MV-4-11 (cell line): ENCODE measurements at regions not wholly inside any gene's neighbourhood (a gene's known extent, or its start where the extent isn't known, plus 50 kb on each side); places are given as distances from the start of the nearest gene placed in this dataset.

Experiments
- DNase-seq: peaks from one replicate; lab custom pipeline; 2025; lab: John Stamatoyannopoulos, UW

DNA sequence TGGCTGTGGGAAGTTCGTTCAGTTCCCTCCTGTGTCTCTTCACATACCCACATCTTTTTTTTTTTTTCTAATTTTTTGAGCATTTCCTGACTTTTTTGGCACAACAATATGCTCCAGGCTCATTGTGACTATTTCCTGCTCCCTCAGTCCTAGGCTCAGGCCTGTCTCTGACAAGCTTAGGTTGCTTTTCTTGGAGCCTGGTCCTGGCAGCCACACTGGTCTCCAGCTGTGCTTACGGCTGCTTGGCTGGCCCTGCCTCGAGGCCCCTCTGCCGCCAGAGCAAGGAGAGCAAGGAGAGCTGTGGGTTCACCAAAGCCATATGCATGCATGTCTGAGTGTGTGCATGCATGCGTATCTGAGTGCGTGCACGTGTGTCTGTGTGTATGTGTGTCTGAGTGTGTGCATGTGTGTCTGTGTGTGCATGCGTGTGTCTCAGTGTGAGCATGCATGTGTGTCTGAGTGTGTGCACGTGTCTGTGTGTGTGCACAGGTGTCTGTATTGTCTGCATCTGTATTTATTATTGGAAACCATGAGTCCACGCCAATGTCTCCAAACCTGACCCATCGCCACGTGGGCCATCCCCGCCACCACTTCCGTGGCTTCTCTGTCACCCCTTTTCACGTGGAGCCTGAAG is 766.1 kb upstream of the SALL3 start:
- no peak for DNase-seq

DNA sequence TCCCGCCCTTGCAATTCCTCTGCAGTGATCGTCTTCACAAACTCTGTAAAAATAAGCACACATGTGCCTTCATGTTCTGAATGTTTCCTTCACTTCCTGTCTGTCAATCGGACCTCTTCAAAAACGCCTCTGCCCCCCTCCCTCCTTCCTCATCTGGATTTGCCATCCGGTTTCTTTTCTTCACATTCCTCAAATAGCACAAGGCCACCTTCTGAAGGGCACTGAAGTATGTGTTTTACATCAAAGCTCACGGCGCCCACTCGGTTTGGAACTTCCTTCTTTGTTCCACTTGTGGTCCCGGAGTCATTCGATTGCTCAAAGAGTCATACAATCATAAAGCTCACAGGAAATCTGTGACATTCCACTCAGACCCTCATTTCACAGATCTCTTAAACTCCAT is 758.1 kb upstream of the SALL3 start:
- DNase-seq, result no peak

DNA sequence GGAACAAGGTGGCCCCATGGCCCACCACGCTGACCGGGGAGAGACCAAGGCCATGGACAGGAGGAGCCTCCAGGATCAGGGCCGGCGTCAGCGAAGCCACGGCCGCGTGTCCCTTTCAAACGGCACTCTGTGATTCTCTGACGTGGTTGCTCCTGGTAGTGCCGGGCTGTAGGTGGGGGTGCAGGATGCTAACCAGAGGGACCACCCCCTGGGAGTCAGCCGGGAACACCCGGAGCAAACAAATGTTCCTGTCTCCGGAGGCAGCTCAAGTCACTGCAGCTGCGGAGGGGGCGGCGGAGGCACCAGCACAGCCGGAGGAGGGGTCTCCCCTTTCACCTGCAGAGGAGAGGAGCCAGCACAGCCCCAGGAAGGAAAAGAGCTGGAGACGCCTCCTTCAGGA is 750.6 kb upstream of the SALL3 start:
- no peak for DNase-seq

DNA sequence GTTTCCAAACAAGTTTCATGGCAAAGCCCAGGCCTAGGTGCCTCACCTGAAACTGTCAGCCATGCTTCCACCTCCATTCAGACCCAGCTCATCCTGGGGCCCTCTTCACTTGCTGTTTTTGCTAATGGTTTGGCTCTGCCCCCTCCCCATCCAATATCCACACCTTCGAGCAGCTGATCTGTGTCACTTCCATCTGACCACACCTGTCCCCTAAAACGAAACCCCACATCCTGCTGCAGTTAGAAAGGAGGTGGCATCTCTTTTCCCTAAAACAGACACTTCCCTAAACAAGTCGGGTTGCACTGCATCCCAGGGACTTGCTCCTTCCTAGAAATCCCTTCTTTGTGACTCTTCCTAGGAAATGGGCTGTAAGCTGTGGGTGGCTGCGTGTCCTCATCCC is 748.7 kb upstream of the SALL3 start:
- no peak for DNase-seq

DNA sequence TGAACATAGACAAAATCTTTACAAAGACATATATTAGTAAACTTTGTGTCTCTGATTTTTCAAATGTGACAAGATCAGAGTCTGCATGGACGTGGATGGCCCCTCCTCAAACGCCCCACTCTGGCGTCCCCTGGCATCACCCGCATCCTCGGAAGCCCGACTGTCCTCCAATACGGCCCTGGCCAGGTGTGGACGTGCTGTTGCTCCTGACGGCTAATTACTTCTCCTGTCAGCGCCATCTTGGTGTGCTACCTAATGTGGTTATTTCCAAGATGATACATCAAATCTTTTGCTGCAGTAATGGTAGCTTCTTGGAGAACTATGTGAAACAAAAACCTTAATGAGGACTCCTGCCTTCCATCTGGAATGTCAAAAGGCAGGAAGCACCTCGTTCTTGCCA is 747.4 kb upstream of the SALL3 start:
- DNase-seq, result no peak

DNA sequence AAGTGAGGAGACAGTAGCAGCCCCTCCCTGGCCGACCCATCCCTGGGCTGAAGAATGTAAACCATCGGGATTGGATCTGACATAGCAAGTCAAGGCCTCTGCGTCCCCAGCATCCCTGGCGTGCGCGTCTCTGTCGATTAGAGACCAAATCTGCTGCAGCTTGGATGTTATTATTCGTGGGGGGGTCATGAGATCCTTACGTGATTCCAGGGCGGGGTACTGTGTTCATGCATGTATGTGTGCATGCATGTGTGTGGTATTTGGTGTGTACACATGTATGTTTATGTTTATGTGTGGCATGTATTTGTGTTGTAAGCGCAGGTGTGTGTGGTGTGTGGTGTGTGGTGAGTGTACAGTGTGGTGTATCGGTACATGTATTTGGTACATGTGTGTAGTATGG is 741.8 kb upstream of the SALL3 start:
- no peak for DNase-seq

DNA sequence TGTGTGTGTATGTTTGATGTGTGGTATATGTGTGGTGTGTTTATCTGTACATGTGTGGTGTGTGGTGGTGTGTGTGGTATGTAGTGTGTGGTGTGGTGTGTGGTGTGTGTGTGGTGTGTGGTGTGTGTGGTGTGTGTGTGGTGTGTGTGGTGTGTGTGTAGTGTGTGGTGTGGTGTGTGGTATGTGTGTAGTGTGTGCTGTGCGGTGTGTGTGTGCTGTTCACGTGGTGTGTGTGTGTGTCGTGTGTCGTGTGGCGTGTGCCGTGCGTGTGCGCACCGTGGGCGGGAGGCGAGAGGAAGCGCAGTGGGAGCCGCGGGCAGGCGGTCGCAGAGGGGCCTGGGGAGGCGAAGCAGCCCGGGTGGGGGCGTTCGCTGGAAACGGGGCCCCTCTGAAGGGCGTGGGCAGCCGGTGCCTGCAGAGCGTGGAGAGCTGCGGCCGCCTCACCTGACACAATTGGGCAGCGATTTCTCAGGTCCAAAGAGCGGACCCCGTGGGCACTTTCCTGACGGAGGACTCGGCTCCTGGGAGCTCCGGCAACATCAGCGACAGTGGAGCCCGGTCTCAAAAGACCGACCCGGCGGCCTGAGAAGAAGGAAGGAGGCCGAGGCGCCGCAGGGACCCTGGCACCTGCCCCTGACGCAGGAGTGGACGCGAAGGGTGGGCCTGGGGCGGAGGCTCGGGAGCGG is 741.1 kb upstream of the SALL3 start:
- DNase-seq, result no peak

DNA sequence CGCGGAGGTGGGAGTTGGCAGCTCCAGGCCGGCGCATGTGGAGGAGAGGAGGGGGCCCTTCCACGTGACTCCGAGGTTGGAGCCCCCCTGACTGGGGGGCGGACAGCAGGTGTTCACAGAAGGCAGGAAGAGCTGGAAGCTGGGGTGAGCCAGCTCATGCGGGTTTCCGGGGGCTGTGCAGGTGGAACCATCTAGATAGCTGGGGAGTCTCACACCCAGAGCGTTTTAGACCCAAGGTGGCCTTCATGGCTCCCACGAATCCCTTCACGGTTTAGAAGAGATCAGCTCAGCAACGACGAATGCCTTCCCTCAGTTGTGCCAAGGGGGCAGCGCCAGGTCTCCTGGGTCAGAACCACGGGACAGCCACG is 740.5 kb upstream of the SALL3 start:
- no peak for DNase-seq

DNA sequence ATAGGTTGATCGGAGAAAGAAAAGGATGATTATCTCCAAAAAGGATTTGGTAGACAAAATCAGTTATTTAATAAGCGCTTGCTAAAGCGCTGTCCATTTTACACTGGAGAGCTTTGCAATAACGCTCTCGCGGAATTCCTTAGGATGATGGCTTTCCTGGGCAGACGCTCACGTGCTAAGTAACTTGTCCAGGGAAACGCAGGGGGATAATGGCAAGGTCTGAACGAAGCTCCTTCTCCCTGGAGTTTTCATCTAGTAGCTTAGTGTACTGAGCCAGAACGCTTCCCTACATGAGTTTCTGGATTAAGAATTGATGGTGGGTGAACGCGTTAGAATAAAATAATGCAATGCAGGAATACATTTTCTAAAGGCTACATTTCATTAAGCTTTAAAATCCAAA is 739.5 kb upstream of the SALL3 start:
- DNase-seq, result no peak

DNA sequence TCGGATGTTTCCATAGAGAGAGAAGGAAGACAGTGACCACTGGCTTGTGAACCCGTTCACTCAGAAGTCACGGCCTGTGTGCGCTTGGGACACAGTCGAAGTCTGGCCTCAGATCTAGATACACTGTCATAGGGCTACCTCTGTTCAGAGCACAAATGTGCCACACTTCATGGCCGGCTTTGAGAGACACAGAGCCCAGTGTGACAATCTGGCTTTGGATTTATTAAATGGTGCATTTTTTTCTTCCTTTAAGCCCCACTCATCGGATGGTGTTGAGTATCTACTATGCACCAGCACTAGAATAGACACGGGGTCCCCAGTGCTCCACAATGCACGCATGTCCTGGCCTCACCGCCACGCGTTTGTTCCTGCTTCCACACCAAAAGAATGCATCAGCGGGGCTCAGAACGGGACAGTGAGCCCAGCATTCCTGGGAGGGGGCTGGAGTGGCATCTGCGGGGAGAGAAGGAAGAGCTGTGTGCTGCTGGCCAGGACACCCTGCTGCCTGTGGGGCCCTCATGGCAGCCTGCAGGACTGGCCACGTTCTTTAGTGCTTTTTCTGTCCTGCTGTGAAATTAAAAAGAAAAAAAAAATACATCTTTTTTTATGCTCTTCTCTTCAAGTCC is 738.9 kb upstream of the SALL3 start:
- DNase-seq, result no peak

DNA sequence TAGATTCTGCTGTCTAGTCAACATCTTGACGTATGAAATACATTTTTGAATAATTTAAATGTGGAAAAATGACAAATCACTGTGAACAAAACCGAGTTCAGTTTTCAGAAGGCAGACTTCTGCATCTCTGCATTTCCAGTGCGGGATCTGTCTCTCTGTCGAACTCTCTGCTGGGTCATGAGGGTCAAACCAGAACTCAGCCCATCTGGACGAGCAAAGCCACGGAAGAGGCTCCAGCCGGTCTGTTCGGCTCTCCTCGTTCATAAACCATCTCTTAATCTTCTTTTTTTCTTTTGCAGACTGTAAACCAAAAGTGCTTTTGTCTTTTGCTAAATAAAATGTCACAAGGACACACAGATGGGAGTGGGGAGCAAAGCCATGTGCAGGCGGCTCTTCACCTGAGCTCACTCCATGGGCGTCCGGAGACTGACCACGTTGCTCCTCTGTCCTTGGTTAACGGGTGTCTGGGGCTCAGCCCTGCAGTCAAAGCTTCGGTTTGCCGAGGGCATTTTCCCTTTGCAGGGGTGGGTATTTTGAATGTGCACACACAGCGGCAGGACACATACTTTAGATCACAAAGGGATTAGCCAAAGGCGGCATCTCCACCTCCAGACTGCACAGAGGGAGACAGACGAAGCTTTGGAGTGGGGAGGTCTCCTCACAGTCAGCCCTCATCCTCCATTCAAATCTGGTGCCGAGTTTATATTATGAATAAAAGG is 737.9 kb upstream of the SALL3 start:
- no peak for DNase-seq

DNA sequence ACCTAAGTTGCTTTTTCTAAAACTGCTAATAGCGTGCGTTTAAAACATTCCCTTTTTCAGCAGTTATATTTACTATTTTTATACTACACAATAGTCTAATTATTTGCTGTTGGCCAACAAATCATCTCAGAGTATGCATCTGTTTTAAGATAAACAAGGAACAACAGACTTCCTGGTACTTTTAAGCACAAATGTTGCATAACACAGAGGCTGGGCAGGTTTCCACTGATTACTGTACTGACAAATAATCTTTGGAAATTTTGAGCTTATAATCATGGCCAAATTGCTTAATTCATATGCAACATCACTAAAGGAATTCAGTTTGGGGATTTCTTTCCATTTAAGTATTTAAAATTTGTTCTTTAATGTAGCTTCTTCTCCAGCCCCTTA is 737.4 kb upstream of the SALL3 start:
- no peak for DNase-seq

DNA sequence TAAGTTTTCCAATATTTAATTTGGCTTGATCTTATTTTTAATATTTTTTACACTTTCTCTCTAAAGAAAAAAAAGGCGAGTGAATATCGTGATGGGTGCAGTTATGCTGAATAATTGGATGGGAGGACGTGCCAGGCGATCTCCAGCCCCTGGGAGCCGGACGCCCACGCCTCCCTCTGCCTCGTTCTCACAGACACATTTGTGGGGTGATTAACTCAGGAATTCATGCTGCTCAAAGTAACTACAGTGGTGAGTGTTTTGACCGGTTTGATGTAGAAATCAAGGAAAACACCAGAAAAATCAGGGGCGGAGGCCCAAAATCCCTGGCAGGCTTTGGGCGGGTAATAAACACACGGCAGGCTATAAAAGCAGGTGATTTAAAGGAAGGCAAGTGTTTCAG is 736.8 kb upstream of the SALL3 start:
- DNase-seq, result no peak

DNA sequence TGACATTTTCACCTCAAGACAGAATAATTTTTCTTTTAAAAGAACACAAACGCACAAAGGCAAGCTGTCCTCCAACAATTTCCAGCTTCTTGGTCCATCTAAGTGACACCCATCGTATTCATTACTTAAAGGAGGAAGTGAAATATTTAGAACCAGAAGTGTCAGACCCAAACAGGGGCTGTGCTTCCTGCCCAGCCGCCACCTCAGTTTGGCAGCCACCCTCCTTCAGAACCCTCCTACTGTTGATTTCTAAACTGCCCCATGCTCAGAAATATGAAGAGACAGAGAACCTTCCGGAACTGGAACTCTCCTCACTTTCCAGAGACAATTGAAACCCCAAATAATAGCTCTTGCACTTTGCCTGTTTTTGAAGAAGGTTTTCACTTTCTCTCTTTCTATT is 734.8 kb upstream of the SALL3 start:
- peak; percentile 28 for DNase-seq

DNA sequence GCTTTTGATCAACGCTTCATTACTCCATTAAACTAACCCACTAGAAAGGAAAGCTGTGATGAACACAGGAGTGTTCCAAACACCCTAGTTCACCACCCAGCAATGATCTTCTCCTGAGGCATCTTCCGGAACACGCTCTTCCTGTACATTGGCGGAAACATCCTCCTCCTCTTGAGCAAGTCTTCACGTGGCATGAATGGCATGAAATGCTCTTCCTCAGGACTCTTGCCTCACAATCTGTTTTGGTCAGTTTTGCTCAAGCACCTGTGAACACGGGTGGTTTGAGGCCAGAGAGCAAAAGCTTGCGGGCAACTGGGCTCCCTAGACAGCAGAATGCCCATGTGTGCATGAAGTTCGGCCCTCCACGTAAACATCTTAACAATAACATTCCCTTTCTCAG is 734.2 kb upstream of the SALL3 start:
- no peak for DNase-seq

DNA sequence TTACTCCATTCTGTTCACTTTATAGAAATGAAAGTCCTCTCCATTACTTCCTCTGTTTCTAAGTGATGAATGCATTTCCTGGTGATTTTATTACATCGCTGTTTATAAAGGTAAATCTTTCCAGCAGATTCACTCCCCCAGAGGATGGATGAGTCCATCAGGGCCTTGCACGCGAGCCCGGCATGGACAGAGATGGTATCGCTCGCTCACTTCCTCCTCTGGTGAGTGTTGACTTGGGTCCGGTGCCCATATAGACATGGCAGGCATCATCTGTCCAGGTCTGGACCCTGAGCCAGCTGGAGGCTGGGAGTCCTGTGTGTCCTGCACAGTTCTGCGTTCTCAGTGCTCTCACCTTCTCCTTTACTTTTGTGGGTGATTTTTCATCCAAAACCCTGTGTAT is 733.6 kb upstream of the SALL3 start:
- DNase-seq, result no peak

DNA sequence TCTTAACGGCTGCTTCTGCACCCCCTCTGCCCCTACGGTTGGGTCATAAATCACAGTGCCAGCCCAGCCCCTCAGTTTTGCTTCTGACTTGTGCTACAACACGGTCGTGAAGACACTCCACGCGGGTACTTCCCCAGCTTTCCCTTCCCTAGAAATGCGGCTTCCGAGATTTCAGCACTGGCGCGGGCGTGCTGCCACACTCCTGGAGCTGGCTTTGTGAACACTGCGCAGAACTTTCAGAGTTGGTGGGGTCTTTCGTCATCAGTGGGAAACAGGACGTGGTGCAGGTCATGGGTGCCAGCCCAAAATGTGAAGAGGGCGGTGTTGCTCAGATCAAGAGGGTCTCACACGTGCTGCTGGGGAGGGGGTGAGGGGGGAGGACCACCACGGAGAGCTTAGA is 733.0 kb upstream of the SALL3 start:
- no peak for DNase-seq

DNA sequence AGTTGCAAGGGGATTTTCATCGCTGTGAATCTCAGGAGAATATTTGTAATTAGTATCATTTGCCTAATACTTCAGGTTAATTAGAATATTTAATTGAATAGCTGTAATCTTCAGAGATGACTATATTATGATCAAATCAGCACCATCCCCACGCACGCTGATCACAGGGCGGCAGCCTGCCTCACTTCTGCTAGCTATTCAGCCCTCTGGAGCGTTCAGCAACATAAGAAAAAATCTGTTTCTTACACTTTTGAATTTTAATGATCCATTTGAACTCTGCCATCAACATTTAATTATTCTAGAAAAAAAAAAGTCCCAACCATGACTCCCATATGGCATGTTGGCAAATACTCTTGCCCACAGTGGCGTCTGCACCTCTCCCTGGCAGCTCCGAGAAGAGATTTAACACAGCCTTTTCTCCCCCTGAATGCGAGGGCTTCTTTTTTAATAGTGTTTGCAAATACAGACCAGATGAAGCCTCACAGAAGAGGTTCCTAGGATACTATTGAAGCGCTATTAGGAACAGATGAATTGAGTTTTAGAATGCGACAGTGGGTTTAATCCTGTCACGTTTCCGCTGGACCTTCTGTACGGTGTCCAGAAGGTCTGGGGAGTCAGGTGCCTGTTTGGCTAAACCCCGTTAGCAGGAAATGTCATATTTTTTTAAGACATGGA is 731.9 kb upstream of the SALL3 start:
- no peak for DNase-seq

DNA sequence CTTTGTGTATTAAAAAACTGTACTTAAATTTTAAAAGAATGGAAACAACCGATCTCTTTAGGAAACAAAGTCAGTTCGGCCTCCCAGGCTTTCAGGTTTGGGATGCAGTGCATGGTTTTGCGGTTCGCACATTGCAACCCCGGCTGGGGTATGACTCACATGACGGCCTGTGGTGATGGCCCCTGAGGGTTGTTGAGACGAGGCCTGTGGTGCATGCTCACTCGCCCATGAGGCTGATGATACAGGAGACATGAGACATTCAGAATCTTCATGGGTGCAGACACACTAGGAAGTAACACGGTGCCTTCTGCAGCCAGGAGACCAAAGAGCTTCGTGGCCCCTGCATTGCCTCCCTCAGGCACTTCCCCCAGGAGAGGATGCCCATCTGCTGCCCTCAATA is 724.6 kb upstream of the SALL3 start:
- DNase-seq, result no peak

DNA sequence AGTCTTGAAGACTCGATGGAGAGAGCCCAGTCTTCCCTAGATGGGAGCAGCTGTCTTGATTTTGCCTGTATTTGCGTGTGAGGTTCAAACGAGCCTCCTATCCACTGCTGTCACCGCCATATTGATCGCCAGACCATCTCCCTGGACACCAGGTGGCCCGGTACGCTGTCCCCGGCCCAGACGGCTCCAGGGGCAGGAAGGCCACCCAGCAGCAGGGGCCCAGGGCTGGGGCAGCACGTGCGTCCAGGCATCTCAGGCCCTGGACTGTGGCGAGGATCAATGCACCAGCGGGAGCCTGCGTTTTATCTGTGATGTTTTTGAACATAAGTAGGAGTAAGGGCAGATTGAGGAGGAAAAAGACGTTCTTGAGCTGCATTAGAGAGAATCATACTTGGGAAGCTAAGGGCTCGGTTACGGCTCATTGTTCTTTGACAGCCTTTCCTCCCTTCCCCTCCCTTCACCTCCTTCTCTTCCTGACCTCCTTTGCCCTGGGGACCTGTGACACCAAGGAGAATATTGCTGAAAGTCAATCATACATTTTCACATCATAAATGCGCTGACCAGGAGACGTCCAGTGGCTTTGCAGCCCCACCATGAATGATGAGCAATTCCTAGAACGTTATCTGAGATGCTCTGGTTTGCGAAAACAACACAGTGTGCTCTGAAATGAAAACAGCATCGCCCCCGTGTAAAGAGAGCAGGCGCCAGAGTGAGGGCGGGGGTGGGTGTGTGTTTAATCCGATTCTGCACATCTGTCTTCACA is 711.2 kb upstream of the SALL3 start:
- DNase-seq, result no peak

DNA sequence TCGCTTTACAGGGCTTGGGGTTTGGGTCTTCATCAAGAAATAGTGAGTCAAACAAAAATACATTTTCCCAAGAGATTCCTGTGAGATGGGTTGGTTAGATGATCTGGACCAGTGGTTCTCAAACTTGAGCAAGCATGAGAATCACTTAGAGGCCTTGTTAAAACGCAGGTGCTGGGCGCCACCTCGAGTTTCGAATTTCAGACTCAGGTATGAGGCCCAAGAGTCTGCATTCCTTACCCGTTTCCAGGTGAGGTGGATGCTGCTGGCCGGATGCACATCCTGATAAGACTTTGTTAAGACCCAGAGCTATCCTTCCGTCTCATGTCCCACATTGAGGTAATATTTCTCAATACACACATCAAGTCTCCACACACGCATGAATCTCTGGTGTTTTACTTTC is 707.8 kb upstream of the SALL3 start:
- DNase-seq, result no peak

DNA sequence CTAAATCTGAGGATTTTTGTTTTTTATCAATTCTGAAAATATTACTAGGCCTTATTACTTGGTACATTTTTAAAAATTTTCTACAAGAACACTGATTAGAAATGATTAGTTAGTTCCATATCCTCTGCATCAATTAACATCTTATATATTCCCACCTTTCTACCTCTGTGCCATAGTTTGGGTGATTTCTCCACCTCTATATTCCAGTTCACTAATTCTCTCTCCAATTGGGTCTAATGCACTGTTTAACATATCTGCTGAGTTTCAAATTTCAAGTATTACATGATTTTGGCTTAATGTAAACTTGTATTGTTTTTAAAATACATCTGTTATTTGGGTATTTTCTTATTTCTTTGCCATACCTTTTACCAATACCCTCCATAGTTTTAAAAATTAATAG is 705.7 kb upstream of the SALL3 start:
- no peak for DNase-seq
